SK-N-SH treated with all-trans-retinoic acid at 6 μM for 48 hours (cell line): ENCODE measurements at regions not wholly inside any gene's neighbourhood (a gene's known extent, or its start where the extent isn't known, plus 50 kb on each side); places are given as distances from the start of the nearest gene placed in this dataset.
"Not testable (repeated sequence)": the region's sequence is repeated elsewhere in the genome, so short reads cannot be mapped to it uniquely, and the experiment has no call there.

Experiments used
- ATAC-seq: fragments of 200-7000 bp; cut with Tn5 transposase; 3 replicates; pipeline ENCODE4 v1.9.1; 2020; ENCODE audit warnings: mild to moderate bottlenecking, moderate library complexity
- ARNTL ChIP-seq: fragments of 450-650 bp; formaldehyde crosslinking; IDR thresholded peaks from 2 replicates; pipeline ENCODE4 v1.5.0; 2020; ENCODE audit warnings: low read depth, mild to moderate bottlenecking, moderate library complexity, borderline replicate concordance
- BACH2 ChIP-seq: fragments of 250-450 bp; sonication (Bioruptor Pico); IDR thresholded peaks from 2 replicates; pipeline ENCODE4 v1.9.0; 2021; ENCODE audit warnings: mild to moderate bottlenecking, borderline replicate concordance
- CSDC2 ChIP-seq: fragments of 250-450 bp; sonication (Bioruptor Pico); IDR thresholded peaks from 2 replicates; pipeline ENCODE4 v1.5.0; 2020; ENCODE audit warnings: mild to moderate bottlenecking, moderate library complexity
- OSR1 ChIP-seq: fragments of 250-450 bp; sonication (Bioruptor Pico); IDR thresholded peaks from 2 replicates; pipeline ENCODE4 v1.8.0; 2022; ENCODE audit warnings: moderate library complexity, mild to moderate bottlenecking, inconsistent platforms
- PPARA ChIP-seq: fragments of 250-450 bp; sonication (Bioruptor Pico); IDR thresholded peaks from 2 replicates; pipeline ENCODE4 v1.5.0; 2020; ENCODE audit warnings: mild to moderate bottlenecking, borderline replicate concordance
- RARB ChIP-seq: fragments of 250-450 bp; sonication (Bioruptor Pico); IDR thresholded peaks from 2 replicates; pipeline ENCODE4 v1.8.0; 2021; ENCODE audit warnings: mild to moderate bottlenecking, moderate library complexity
- TCF4 ChIP-seq: fragments of 250-450 bp; sonication (Bioruptor Pico); IDR thresholded peaks from 2 replicates; pipeline ENCODE4 v1.8.0; 2021; ENCODE audit warnings: mild to moderate bottlenecking, moderate library complexity, borderline replicate concordance
- ZC3H10 ChIP-seq: fragments of 250-450 bp; sonication (Bioruptor Pico); IDR thresholded peaks from 2 replicates; pipeline ENCODE4 v1.5.1; 2021; ENCODE audit warnings: mild to moderate bottlenecking, moderate library complexity
- ZFP3 ChIP-seq: fragments of 250-450 bp; sonication (Bioruptor Pico); IDR thresholded peaks from 2 replicates; pipeline ENCODE4 v1.5.0; 2020; ENCODE audit warnings: mild to moderate bottlenecking, moderate library complexity
- ZFP30 ChIP-seq: fragments of 450-650 bp; formaldehyde crosslinking; IDR thresholded peaks from 2 replicates; pipeline ENCODE4 v1.5.0; 2022; ENCODE audit warnings: mild to moderate bottlenecking, moderate library complexity
- ZNF565 ChIP-seq: fragments of 450-650 bp; formaldehyde crosslinking; conservative IDR thresholded peaks from 2 replicates; pipeline ENCODE4 v1.5.0; 2020; ENCODE audit warnings: low read depth, mild to moderate bottlenecking, moderate library complexity
- ZNF70 ChIP-seq: fragments of 450-650 bp; formaldehyde crosslinking; IDR thresholded peaks from 2 replicates; pipeline ENCODE4 v1.5.0; 2020; ENCODE audit warnings: mild to moderate bottlenecking, moderate library complexity
- ZNF8 ChIP-seq: fragments of 450-650 bp; formaldehyde crosslinking; IDR thresholded peaks from 2 replicates; pipeline ENCODE4 v1.5.0; 2020; ENCODE audit warnings: mild to moderate bottlenecking, moderate library complexity
- TF ChIP-seq, protein P1 (sequence below): fragments of 250-450 bp; sonication (Bioruptor Pico); IDR thresholded peaks from 2 replicates; pipeline ENCODE4 v1.8.0; 2021; ENCODE audit warnings: low read depth, mild to moderate bottlenecking, moderate library complexity, borderline replicate concordance
- TF ChIP-seq, protein P2 (sequence below): fragments of 250-450 bp; sonication (Bioruptor Pico); IDR thresholded peaks from 2 replicates; pipeline ENCODE4 v1.5.0; 2020; ENCODE audit warnings: mild to moderate bottlenecking, moderate library complexity
- TF ChIP-seq, protein P3 (sequence below): fragments of 250-450 bp; sonication (Bioruptor Pico); IDR thresholded peaks from 2 replicates; pipeline ENCODE4 v1.8.0; 2020; ENCODE audit warnings: mild to moderate bottlenecking, moderate library complexity, borderline replicate concordance
- TF ChIP-seq, protein P4 (sequence below): fragments of 250-450 bp; sonication (Bioruptor Pico); IDR thresholded peaks from 2 replicates; pipeline ENCODE4 v1.5.1; 2021; ENCODE audit warnings: mild to moderate bottlenecking, moderate library complexity

DNA sequence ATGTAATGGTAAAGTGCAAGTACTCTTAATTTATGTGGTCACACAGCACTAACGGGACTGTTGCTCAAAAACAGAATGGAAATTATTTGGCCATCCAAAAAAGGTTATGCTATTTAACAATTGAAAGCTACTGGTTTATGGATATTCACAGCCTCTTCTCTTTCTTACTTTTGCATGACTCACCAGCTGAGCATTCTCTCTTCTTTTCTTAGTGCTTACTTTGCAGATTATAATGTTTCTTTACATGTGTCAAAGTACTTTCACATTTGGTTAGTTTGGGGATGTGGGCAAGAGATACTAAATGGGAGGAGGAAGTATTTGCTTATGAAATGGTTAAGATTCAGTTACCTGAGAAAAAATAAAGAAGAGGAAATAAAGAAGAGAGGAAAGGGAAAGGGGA lies 610.5 kb downstream of the HTR1B start:
- no peak for ATAC-seq
- TF ChIP-seq ZNF8 (no peak), TCF4 (CRISPR knock-in tag) (no peak), ZC3H10 (CRISPR knock-in tag) (no peak), ZFP30 (CRISPR knock-in tag) (no peak), PPARA (CRISPR knock-in tag) (no peak), ZNF70 (no peak), CSDC2 (CRISPR knock-in tag) (no peak)
- TF ChIP-seq, protein P1, sequence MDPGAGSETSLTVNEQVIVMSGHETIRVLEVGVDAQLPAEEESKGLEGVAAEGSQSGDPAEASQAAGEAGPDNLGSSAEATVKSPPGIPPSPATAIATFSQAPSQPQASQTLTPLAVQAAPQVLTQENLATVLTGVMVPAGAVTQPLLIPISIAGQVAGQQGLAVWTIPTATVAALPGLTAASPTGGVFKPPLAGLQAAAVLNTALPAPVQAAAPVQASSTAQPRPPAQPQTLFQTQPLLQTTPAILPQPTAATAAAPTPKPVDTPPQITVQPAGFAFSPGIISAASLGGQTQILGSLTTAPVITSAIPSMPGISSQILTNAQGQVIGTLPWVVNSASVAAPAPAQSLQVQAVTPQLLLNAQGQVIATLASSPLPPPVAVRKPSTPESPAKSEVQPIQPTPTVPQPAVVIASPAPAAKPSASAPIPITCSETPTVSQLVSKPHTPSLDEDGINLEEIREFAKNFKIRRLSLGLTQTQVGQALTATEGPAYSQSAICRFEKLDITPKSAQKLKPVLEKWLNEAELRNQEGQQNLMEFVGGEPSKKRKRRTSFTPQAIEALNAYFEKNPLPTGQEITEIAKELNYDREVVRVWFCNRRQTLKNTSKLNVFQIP, result no peak
- TF ChIP-seq, protein P2, sequence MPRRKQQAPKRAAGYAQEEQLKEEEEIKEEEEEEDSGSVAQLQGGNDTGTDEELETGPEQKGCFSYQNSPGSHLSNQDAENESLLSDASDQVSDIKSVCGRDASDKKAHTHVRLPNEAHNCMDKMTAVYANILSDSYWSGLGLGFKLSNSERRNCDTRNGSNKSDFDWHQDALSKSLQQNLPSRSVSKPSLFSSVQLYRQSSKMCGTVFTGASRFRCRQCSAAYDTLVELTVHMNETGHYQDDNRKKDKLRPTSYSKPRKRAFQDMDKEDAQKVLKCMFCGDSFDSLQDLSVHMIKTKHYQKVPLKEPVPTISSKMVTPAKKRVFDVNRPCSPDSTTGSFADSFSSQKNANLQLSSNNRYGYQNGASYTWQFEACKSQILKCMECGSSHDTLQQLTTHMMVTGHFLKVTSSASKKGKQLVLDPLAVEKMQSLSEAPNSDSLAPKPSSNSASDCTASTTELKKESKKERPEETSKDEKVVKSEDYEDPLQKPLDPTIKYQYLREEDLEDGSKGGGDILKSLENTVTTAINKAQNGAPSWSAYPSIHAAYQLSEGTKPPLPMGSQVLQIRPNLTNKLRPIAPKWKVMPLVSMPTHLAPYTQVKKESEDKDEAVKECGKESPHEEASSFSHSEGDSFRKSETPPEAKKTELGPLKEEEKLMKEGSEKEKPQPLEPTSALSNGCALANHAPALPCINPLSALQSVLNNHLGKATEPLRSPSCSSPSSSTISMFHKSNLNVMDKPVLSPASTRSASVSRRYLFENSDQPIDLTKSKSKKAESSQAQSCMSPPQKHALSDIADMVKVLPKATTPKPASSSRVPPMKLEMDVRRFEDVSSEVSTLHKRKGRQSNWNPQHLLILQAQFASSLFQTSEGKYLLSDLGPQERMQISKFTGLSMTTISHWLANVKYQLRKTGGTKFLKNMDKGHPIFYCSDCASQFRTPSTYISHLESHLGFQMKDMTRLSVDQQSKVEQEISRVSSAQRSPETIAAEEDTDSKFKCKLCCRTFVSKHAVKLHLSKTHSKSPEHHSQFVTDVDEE, result no peak

DNA sequence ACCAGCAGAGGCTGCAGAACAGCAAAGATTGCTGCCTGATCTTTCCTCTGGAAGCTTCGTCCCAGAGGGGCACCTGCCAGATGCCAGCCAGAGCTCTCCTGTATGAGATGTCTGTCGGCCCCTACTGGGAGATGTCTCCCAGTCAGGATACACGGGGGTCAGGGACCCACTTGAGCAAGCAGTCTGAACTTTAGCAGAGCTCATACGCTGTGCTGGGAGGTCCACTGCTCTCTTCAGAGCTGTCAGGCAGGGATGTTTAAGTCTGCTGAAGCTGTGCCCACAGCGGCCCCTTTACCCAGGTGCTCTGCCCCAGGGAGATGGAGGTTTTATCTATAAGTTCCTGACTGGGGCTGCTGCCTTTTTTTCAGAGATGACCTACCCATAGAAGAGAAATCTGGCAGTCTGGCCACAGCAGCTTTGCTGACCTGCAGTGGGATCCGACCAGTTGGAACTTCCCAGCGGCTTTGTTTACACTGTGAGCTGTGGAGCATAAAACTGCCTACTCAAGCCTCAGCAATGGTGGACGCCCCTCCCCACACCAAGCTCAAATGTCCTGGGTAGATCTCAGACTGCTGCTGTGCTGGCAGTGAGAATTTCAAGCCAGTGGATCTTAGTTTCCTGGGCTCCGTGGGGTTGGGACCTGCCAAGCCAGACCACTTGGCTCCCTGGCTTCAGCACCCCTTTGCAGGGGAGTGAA lies 613.9 kb downstream of the HTR1B start:
- not testable (repeated sequence) for ATAC-seq

DNA sequence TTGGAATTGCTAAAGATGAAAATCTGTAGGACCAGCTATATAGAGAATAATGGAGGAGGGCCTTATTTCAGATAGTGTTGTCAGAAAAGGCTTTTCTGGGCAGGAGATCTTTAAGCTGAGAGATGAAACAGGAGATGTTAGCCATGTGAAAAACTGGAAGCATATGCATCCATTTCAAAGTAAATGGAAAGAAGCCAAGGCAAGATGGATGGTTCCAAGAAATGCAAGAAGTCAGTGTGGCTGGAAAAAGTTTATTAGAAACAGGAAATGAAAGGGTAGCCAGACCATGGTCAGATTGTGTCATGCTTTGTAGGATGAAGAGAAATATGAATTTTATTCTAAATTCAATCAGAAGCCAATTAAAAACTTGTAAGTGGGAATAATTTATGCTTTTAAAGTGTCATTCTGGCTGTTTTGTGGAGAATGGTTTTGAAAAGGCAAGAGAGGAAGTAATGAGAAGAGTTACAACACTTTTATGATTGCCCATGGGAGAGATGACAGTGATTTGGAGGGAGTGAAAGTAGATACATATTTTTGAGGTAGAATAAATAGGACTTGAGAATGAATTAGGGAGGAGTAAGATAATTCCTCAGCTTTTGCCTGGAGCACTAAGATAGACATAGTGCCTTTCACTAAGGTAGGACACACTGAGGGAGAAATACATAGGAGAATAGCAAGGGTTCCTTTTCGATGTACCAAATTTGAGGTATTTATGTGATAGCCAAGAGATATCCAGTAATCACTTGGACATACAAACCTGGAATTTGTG lies 620.1 kb downstream of the HTR1B start:
- ATAC-seq, result no peak
- TF ChIP-seq RARB (CRISPR knock-in tag) (no peak), ZNF565 (CRISPR knock-in tag) (no peak), CSDC2 (CRISPR knock-in tag) (no peak), ARNTL (no peak), BACH2 (CRISPR knock-in tag) (no peak), ZFP30 (CRISPR knock-in tag) (no peak), ZFP3 (CRISPR knock-in tag) (no peak)
- TF ChIP-seq, protein P1, result no peak

DNA sequence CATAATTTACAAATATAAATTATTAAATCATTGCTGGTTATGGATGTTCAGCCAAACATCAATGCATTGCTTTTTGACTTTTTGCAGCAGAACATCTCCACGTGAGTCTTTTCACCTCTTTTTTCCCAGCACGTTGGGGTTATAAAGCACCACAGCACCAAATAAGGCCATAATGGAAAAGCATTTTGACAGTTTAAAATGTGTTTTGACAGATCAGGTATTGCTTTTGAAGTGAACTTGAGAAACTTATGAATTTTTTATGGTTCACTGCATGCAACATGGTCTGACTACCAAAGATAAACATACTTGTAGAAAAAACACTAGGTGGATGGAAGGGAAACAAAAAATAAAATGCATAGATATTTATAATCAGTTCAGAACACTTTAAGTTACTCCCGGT lies 622.4 kb downstream of the HTR1B start:
- no peak for TF ChIP-seq RARB (CRISPR knock-in tag)
- ATAC-seq, result no peak

DNA sequence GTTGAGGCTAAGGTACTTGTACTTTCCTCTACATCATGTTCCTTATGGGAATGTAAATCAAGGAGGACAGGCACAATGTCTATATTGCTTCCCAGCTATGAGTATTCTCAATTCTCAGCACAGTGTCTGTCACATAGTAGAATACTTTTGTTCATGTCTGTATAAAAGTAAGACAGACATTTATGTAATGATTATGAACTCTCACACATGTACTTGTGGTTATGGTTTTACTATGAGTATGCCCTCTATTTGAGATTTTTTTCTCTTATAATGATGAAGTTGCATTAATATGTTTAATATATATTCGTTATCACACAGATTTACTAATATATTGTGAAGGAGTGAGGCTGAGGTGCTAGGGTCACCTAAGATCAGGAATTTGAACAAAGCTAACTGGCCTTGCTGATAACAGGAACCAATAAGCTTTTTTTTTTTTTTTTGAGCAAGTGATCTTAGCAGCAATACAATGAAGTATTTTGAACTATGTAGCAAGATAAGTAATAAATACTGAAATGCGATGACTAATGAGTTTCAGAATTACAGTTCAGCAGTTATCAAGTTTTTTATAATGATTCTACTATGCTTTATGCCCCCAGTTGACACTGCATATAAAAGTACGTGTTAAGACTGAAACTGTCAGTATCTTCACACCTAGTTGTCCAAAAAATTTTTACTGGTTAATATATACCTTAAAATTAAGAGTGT lies 623.1 kb downstream of the HTR1B start:
- ATAC-seq, result no peak
- TF ChIP-seq, protein P3, sequence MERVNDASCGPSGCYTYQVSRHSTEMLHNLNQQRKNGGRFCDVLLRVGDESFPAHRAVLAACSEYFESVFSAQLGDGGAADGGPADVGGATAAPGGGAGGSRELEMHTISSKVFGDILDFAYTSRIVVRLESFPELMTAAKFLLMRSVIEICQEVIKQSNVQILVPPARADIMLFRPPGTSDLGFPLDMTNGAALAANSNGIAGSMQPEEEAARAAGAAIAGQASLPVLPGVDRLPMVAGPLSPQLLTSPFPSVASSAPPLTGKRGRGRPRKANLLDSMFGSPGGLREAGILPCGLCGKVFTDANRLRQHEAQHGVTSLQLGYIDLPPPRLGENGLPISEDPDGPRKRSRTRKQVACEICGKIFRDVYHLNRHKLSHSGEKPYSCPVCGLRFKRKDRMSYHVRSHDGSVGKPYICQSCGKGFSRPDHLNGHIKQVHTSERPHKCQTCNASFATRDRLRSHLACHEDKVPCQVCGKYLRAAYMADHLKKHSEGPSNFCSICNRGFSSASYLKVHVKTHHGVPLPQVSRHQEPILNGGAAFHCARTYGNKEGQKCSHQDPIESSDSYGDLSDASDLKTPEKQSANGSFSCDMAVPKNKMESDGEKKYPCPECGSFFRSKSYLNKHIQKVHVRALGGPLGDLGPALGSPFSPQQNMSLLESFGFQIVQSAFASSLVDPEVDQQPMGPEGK (CRISPR knock-in tag), result no peak
- TF ChIP-seq ZNF70, result no peak
- TF ChIP-seq PPARA (CRISPR knock-in tag), result no peak
- TF ChIP-seq OSR1 (CRISPR knock-in tag), result no peak
- TF ChIP-seq, protein P2, result no peak
- TF ChIP-seq, protein P4, sequence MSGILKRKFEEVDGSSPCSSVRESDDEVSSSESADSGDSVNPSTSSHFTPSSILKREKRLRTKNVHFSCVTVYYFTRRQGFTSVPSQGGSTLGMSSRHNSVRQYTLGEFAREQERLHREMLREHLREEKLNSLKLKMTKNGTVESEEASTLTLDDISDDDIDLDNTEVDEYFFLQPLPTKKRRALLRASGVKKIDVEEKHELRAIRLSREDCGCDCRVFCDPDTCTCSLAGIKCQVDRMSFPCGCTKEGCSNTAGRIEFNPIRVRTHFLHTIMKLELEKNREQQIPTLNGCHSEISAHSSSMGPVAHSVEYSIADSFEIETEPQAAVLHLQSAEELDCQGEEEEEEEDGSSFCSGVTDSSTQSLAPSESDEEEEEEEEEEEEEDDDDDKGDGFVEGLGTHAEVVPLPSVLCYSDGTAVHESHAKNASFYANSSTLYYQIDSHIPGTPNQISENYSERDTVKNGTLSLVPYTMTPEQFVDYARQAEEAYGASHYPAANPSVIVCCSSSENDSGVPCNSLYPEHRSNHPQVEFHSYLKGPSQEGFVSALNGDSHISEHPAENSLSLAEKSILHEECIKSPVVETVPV (CRISPR knock-in tag), result no peak
- TF ChIP-seq ZNF8, result no peak
